ENCODE measurements at regions not wholly inside any gene's neighbourhood (a gene's known extent, or its start where the extent isn't known, plus 50 kb on each side); places are given as distances from the start of the nearest gene placed in this dataset.

GRCh38 chr1:17916702-17917101 is 161.6 kb downstream of the ACTL8 start:
- no peak overlapping the region for H3K9ac ChIP-seq (ENCODE audit: extremely low read depth, insufficient read length, low read length)
- no peak overlapping the region for H3K4ac ChIP-seq (ENCODE audit: low read depth, low read length)
- no peak overlapping the region for H2BK15ac ChIP-seq (ENCODE audit: low read depth, low read length)
- H4K5ac ChIP-seq (ENCODE audit: insufficient read length, low read depth, low read length): no peak overlapping the region
- H3K4me2 ChIP-seq (ENCODE audit: insufficient read depth, insufficient read length, low read length): no peak overlapping the region
- no peak overlapping the region for H2BK5ac ChIP-seq (ENCODE audit: insufficient read length, low read length)
- no peak overlapping the region for H2AK5ac ChIP-seq (ENCODE audit: insufficient read length, low read length)
- H3K79me1 ChIP-seq (ENCODE audit: insufficient read depth, low read depth, low read length, poor library complexity, severe bottlenecking): no peaks in the 10 kb centered on the region
- H2BK120ac ChIP-seq (ENCODE audit: low read depth, low read length, poor library complexity, severe bottlenecking): no peak overlapping the region
- no peaks in the 10 kb centered on the region for H3K9me3 ChIP-seq (ENCODE audit: control insufficient read depth, low read depth, low read length)
- H4K20me1 ChIP-seq (ENCODE audit: control insufficient read depth, insufficient read depth, insufficient read length): no peaks in the 10 kb centered on the region
- WGBS (ENCODE audit: extremely low coverage, insufficient read length, low lambda C conversion rate): no CpG with 5 or more reads among the region's 3 CpGs
- no peaks in the 10 kb centered on the region for H3K23me2 ChIP-seq (ENCODE audit: insufficient read length, low read depth, low read length, poor library complexity, severe bottlenecking)
- peaks cover 19 to 23% of the 10 kb centered on the region in 2 experiments for H3K4me1 Mint-ChIP-seq
- no peak overlapping the region for H2BK12ac ChIP-seq (ENCODE audit: insufficient read length, low read depth, low read length)
- H3K27me3 ChIP-seq (ENCODE audit: insufficient read depth, low read length): no peaks in the 10 kb centered on the region
- no peak overlapping the region for H3K18ac ChIP-seq (ENCODE audit: insufficient read length, low read depth, low read length)
- H2AFZ ChIP-seq (ENCODE audit: low read length): no peak overlapping the region
- no peak overlapping the region for H3K27ac ChIP-seq (ENCODE audit: insufficient read length, low read depth, low read length)
- H2BK20ac ChIP-seq (ENCODE audit: low read depth, low read length, poor library complexity, severe bottlenecking): no peak overlapping the region
- H4K8ac ChIP-seq (replicated peaks; ENCODE audit: insufficient read length, low read depth, low read length): no peak overlapping the region
- H4K91ac ChIP-seq (ENCODE audit: insufficient read length, low read depth, low read length): no peak overlapping the region
- H3K27ac Mint-ChIP-seq: no peak overlapping the region
- no peak overlapping the region for H3K56ac ChIP-seq (ENCODE audit: insufficient read length, low read depth, low read length)
- H3K36me3 Mint-ChIP-seq (ENCODE audit: insufficient read depth in 1 of 3, low read depth in 3 of 3): no peaks in the 10 kb centered on the region
- H3T11ph ChIP-seq (ENCODE audit: low read length): no peak overlapping the region
- H3K79me2 ChIP-seq (ENCODE audit: insufficient read depth, low read length): no peaks in the 10 kb centered on the region
- H3K27me3 Mint-ChIP-seq (ENCODE audit: low read depth): peaks cover 31% of the 10 kb centered on the region
- no peak for DNase-seq
- no peaks in the 10 kb centered on the region for H3K9me3 Mint-ChIP-seq
- no peak overlapping the region for H3K14ac ChIP-seq (ENCODE audit: insufficient read depth, low read length)
- H3K4me1 ChIP-seq (ENCODE audit: insufficient read depth, low read length): no peaks in the 10 kb centered on the region
- no peak overlapping the region for H3K23ac ChIP-seq (ENCODE audit: insufficient read length, low read depth, low read length)
- H3K4me3 Mint-ChIP-seq: no peak overlapping the region
- TF ChIP-seq CTCF (conservative IDR thresholded peaks at IDR 0.05): no peak

Data from H9 (cell line).